K562 (cell line): ENCODE measurements at regions not wholly inside any gene's neighbourhood (a gene's known extent, or its start where the extent isn't known, plus 50 kb on each side); places are given as distances from the start of the nearest gene placed in this dataset.

ENCODE experiments used
- ATAC-seq: fragments of 200-7000 bp; cut with Tn5 transposase; 3 replicates; pipeline ENCODE4 v1.9.1; 2020; ENCODE audit warnings: moderate library complexity
- BruUV-seq: library from RNA; stranded (reverse); fragments of 400-500 nt; replicated peaks from 2 replicates; lab custom pipeline; 2021; lab: Mats Ljungman, UMichigan
- CTCF ChIA-PET: fragments of 300-600 bp; formaldehyde crosslinking; extraction: SDS; loops from one replicate; lab custom pipeline; 2021; ENCODE audit warnings: low intra/inter-chr PET ratio; lab: Yijun Ruan, JAX
- POLR2A ChIA-PET: fragments of 300-600, 350-650 bp; sonication (Branson Sonifier 250); formaldehyde crosslinking; extraction: SDS; loops from one replicate; lab custom pipeline; 2021; ENCODE audit warnings: antibody characterized with exemption, inconsistent platforms; lab: Yijun Ruan, JAX
- DNase-seq, 4 experiments: peaks; one replicate each; pipeline versions ENCODE4 v3.0.0 to v3.0.0-alpha.2; 2011 to 2018; ENCODE audit warnings: low spot score in 3 of 4, mixed read lengths in 3 of 4; ENCODE audit errors: extremely low read depth in 1 of 4
- FAIRE-seq: peaks from 2 replicates; lab custom pipeline; 2011; peaks lifted over from hg19 to GRCh38; lab: Jason Lieb, UNC
- H2AFZ ChIP-seq: 2 replicates; pipeline ENCODE4 v1.6.0; 2011; ENCODE audit warnings: low read depth, low read length, control low read depth, inconsistent platforms
- H3K27ac ChIP-seq: fragments of 200-600 bp; 3 replicates; pipeline ENCODE4 v1.8.0; 2011; ENCODE audit warnings: low read depth, mild to moderate bottlenecking, control low read depth, inconsistent platforms, low read length, moderate library complexity, mixed read lengths; ENCODE audit errors: extremely low read depth
- H3K27me3 ChIP-seq, 2 experiments: fragments of 300-600 bp in 1 of 2; 2 replicates in 1 of 2; 3 replicates in 1 of 2; pipeline versions ENCODE4 v1.6.0 to v1.8.0; 2011; ENCODE audit warnings: inconsistent platforms in 2 of 2, low read length in 2 of 2, mild to moderate bottlenecking in 1 of 2, mixed read lengths in 1 of 2, moderate library complexity in 1 of 2; ENCODE audit not compliant: control insufficient read depth in 2 of 2, insufficient read depth in 2 of 2
- H3K36me3 ChIP-seq: fragments of 300-600 bp; 3 replicates; pipeline ENCODE4 v1.8.0; 2011; ENCODE audit warnings: mild to moderate bottlenecking, low read length, inconsistent platforms; ENCODE audit not compliant: control insufficient read depth, insufficient read depth
- H3K4me1 ChIP-seq, 2 experiments: fragments of 200-600 bp in 1 of 2; replicated peaks in 1 of 2; 2 replicates in 1 of 2; 3 replicates in 1 of 2; pipeline versions ENCODE4 v1.5.1 to v1.8.0; 2011; ENCODE audit warnings: inconsistent platforms in 2 of 2, low read length in 2 of 2, mild to moderate bottlenecking in 1 of 2, mixed read lengths in 1 of 2, moderate library complexity in 1 of 2; ENCODE audit not compliant: control insufficient read depth in 2 of 2, insufficient read depth in 2 of 2
- H3K4me2 ChIP-seq: 2 replicates; pipeline ENCODE4 v1.6.1; 2011; ENCODE audit warnings: low read length, control low read depth, inconsistent platforms, mixed read lengths; ENCODE audit not compliant: insufficient read depth
- H3K4me3 ChIP-seq: fragments of 200-600 bp; sonication (generic), shearing (Covaris generic); 2 replicates; pipeline ENCODE4 v1.5.1; 2016; ENCODE audit warnings: control low read depth, inconsistent platforms
- H3K79me2 ChIP-seq: fragments of 200-600 bp; 3 replicates; pipeline ENCODE4 v1.8.0; 2011; ENCODE audit warnings: low read length, inconsistent platforms; ENCODE audit not compliant: control insufficient read depth, insufficient read depth
- H3K9ac ChIP-seq, 2 experiments: 2 replicates each; pipeline versions ENCODE4 v1.6.0 to v1.6.1; 2011; ENCODE audit warnings: low read depth in 2 of 2, low read length in 2 of 2, control low read depth in 1 of 2, inconsistent platforms in 1 of 2, mild to moderate bottlenecking in 1 of 2, mixed read lengths in 1 of 2; ENCODE audit not compliant: insufficient read depth in 1 of 2
- H3K9me1 ChIP-seq: one replicate; pipeline ENCODE4 v1.6.0; 2011; ENCODE audit warnings: inconsistent platforms, mild to moderate bottlenecking, low read length, moderate library complexity; ENCODE audit not compliant: control insufficient read depth, insufficient read depth
- H3K9me3 ChIP-seq: replicated peaks from 2 replicates; pipeline ENCODE4 v1.5.1; 2011; ENCODE audit warnings: low read depth, low read length, inconsistent platforms; ENCODE audit not compliant: control insufficient read depth, insufficient read depth
- H4K20me1 ChIP-seq: replicated peaks from 2 replicates; pipeline ENCODE4 v1.6.1; 2011; ENCODE audit warnings: low read length, inconsistent platforms, mixed read lengths; ENCODE audit not compliant: control insufficient read depth, insufficient read depth
- BRF1 ChIP-seq: IDR thresholded peaks from 3 replicates; pipeline ENCODE4 v1.6.1; 2011; ENCODE audit warnings: borderline replicate concordance, mild to moderate bottlenecking; ENCODE audit not compliant: insufficient read length; ENCODE audit errors: extremely low read depth
- ELK1 ChIP-seq: sonication (generic); formaldehyde crosslinking; IDR thresholded peaks from 2 replicates; pipeline ENCODE4 v1.8.1; 2022; ENCODE audit warnings: missing genetic modification reagents
- ESRRB ChIP-seq: fragments of 250-450 bp; sonication (Bioruptor Pico); IDR thresholded peaks from 2 replicates; pipeline ENCODE4 v1.5.0; 2020; ENCODE audit warnings: mild to moderate bottlenecking, moderate library complexity, borderline replicate concordance
- GATAD2B ChIP-seq: fragments of 450-650 bp; IDR thresholded peaks from 2 replicates; pipeline ENCODE4 v1.6.1; 2017; ENCODE audit warnings: mild to moderate bottlenecking, borderline replicate concordance
- PBX2 ChIP-seq, 2 experiments: IDR thresholded peaks in 1 of 2; conservative IDR thresholded peaks in 1 of 2; 2 replicates each; pipeline ENCODE4 v1.6.1; 2016; ENCODE audit warnings: low read depth in 2 of 2, mild to moderate bottlenecking in 1 of 2, missing compliant biosample characterization in 1 of 2, missing genetic modification characterization in 1 of 2, moderate library complexity in 1 of 2
- SREBF1 ChIP-seq: fragments of 150-350 bp; IDR thresholded peaks from 2 replicates; pipeline ENCODE4 v1.6.1; 2014; ENCODE audit warnings: antibody characterized with exemption, low read depth, low read length, borderline replicate concordance
- TBP ChIP-seq: optimal IDR thresholded peaks from 2 replicates; pipeline ENCODE3; 2011; ENCODE audit warnings: low read depth, low read length, improper control_type of control experiment
- TCFL5 ChIP-seq: fragments of 250-450 bp; sonication (Bioruptor Pico); conservative IDR thresholded peaks from 2 replicates; pipeline ENCODE4 v1.6.1; 2021; ENCODE audit warnings: mild to moderate bottlenecking, moderate library complexity, matching md5 sums
- TRIM28 ChIP-seq: fragments of 450-650 bp; IDR thresholded peaks from 2 replicates; pipeline ENCODE4 v1.6.1; 2017
- ZNF274 ChIP-seq: IDR thresholded peaks from 2 replicates; pipeline ENCODE4 v1.6.1; 2011; ENCODE audit warnings: low read depth, mild to moderate bottlenecking, low read length, moderate library complexity, borderline replicate concordance
- ZNF717 ChIP-seq: fragments of 250-450 bp; sonication (Bioruptor Pico); IDR thresholded peaks from 2 replicates; pipeline ENCODE4 v1.5.0; 2021
- WGBS: fragments of 100-300 bp; shearing (Covaris generic); methylation state at CpG from one replicate; pipeline ENCODE4 v1.1.6; 2016; ENCODE audit warnings: low coverage, mixed read lengths; ENCODE audit not compliant: insufficient coverage; ENCODE audit errors: missing lambda C conversion rate; 5-methylcytosine and 5-hydroxymethylcytosine counted together
- in situ Hi-C: fragments of 300-500 bp; cut with MboI; formaldehyde crosslinking; loops from 4 replicates; pipeline ENCODE4 v1.15.0; 2018; ENCODE audit warnings: inconsistent platforms, mixed read lengths
- intact Hi-C: fragments of 100-400 bp; cut with micrococcal nuclease; formaldehyde crosslinking; loops from 2 replicates; pipeline ENCODE4 v1.14.2; 2022

- POLR2A ChIA-PET, result interaction anchor here (1.0 kb wide), 1 partner anchor 16 kb away, joined by 3 read pairs; no protein-coding TSS in a partner anchor
- intact Hi-C loops, result no loop called here
- DNase-seq, result no peak
Observed at GRCh38 chr5:99129768-99130501, 201.1 kb upstream of the CHD1 start.

More at GRCh38 chr5:99129768-99130501, 201.1 kb upstream of the CHD1 start:
- Histone ChIP-seq H3K4me2 (no peak overlapping the region), H3K9ac (no peak overlapping the region), H3K27me3 (no peaks in the 10 kb centered on the region), H3K36me3 (no peaks in the 10 kb centered on the region), H2AFZ (no peak overlapping the region), H3K4me1 (no peaks in the 10 kb centered on the region), H3K27ac (no peak overlapping the region), H4K20me1 (no peaks in the 10 kb centered on the region), H3K9me3 (no peaks in the 10 kb centered on the region), H3K9me1 (no peaks in the 10 kb centered on the region), H3K4me3 (no peak overlapping the region), H3K79me2 (no peaks in the 10 kb centered on the region)
- in situ Hi-C loops, result no loop called here
- CTCF ChIA-PET, result no interaction called here
- ATAC-seq (no peak), FAIRE-seq (no peak)
- WGBS, result 0% methylated on average over 6 of the region's 6 CpGs
- no peak for TF ChIP-seq TRIM28
- no peak for TF ChIP-seq ELK1 (CRISPR knock-in tag)
- no peak for TF ChIP-seq SREBF1
- no peak for TF ChIP-seq PBX2 (CRISPR knock-in tag; IDR thresholded peaks at IDR 0.05; ENCODE audit: low read depth)
- TF ChIP-seq PBX2 (tag; conservative IDR thresholded peaks at IDR 0.05; ENCODE audit: low read depth), result no peak
- no peak for TF ChIP-seq ESRRB (CRISPR knock-in tag)
- TF ChIP-seq TBP, result no peak
- TF ChIP-seq BRF1, result no peak
- no peak for TF ChIP-seq GATAD2B
- no peak for TF ChIP-seq ZNF717 (CRISPR knock-in tag)
- no peak for TF ChIP-seq ZNF274
- TF ChIP-seq TCFL5 (CRISPR knock-in tag), result no peak
- no TSS peak for BruUV-seq
